GM12892 (cell line): ENCODE measurements at regions not wholly inside any gene's neighbourhood (a gene's known extent, or its start where the extent isn't known, plus 50 kb on each side); places are given as distances from the start of the nearest gene placed in this dataset.

Source experiments
- POLR2A ChIP-seq: IDR thresholded peaks from 2 replicates; pipeline ENCODE4 v1.6.1; 2011; ENCODE audit warnings: low read depth, low read length, control low read depth
- POLR2AphosphoS5 ChIP-seq: IDR thresholded peaks from 2 replicates; pipeline ENCODE4 v1.6.1; 2011; ENCODE audit warnings: low read depth, low read length, control low read depth
- TAF1 ChIP-seq: IDR thresholded peaks from 2 replicates; pipeline ENCODE4 v1.6.1; 2011; ENCODE audit warnings: low read depth, mild to moderate bottlenecking, control low read depth, low read length, borderline replicate concordance

DNA sequence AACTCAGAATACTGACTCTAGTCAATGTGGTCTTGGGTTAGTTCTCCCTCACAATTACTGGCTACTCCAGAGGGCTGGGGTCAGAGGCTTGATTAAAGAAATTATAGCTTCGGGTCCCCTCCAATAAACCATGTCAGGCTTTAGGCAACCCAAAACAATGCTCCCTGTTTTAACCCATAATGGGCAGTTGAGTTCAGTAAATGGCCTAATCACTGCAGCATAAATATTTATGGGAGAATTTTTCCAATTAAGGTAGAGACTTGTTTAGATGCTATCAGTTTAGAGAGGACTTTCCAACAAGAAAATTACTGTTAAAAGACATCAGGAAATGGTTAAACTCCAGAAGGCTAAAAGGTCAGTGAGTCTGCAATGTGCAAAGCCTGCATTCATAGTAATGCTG is 389.2 kb upstream of the PRICKLE1 start:
- no peak for TF ChIP-seq POLR2AphosphoS5
- TF ChIP-seq POLR2A: no peak
- TF ChIP-seq TAF1: no peak
